GM21367 (cell line): ENCODE measurements at regions not wholly inside any gene's neighbourhood (a gene's known extent, or its start where the extent isn't known, plus 50 kb on each side); places are given as distances from the start of the nearest gene placed in this dataset.
"Not testable (repeated sequence)": the region's sequence is repeated elsewhere in the genome, so short reads cannot be mapped to it uniquely, and the experiment has no call there.

Experiments
- ATAC-seq: cut with Tn5 transposase; IDR thresholded peaks from one replicate; pipeline ENCODE4 v1.9.1; 2021; ENCODE audit not compliant: unreplicated experiment

- no peak for ATAC-seq
These were observed 53.4 kb downstream of the RGS2 start for GRCh38 chr1:192862271-192862670.

- ATAC-seq = no peak
These were observed 57.5 kb downstream of the RGS2 start for GRCh38 chr1:192866241-192866868.

GRCh38 chr1:192867180-192867579 is 58.3 kb downstream of the RGS2 start:
- no peak for ATAC-seq

- ATAC-seq = no peak
These were observed 60.6 kb downstream of the RGS2 start for GRCh38 chr1:192869308-192869940.

- ATAC-seq = no peak
These were observed 63.2 kb downstream of the RGS2 start for GRCh38 chr1:192872010-192872409.

- ATAC-seq = no peak
These were observed 65.0 kb downstream of the RGS2 start for GRCh38 chr1:192873836-192874235.

GRCh38 chr1:192876633-192877032 is 67.8 kb downstream of the RGS2 start:
- no peak for ATAC-seq

- no peak for ATAC-seq
These were observed 68.5 kb downstream of the RGS2 start for GRCh38 chr1:192877283-192877886.

GRCh38 chr1:192878249-192878648 is 69.4 kb downstream of the RGS2 start:
- ATAC-seq = no peak

GRCh38 chr1:192879406-192879805 is 70.6 kb downstream of the RGS2 start:
- ATAC-seq = no peak

- no peak for ATAC-seq
These were observed 71.4 kb downstream of the RGS2 start for GRCh38 chr1:192880231-192880630.

GRCh38 chr1:192884241-192884640 is 75.4 kb downstream of the RGS2 start:
- no peak for ATAC-seq

- not testable (repeated sequence) for ATAC-seq
These were observed 76.5 kb downstream of the RGS2 start for GRCh38 chr1:192885387-192885786.

GRCh38 chr1:192887426-192887825 is 78.6 kb downstream of the RGS2 start:
- no peak for ATAC-seq

GRCh38 chr1:192888574-192888973 is 79.7 kb downstream of the RGS2 start:
- ATAC-seq = no peak

- no peak for ATAC-seq
These were observed 80.2 kb downstream of the RGS2 start for GRCh38 chr1:192889082-192889481.

GRCh38 chr1:192890134-192890533 is 81.3 kb downstream of the RGS2 start:
- ATAC-seq = no peak

- no peak for ATAC-seq
These were observed 84.1 kb downstream of the RGS2 start for GRCh38 chr1:192892934-192893333.

- ATAC-seq = not testable (repeated sequence)
These were observed 86.6 kb downstream of the RGS2 start for GRCh38 chr1:192895487-192895886.

GRCh38 chr1:192896376-192896775 is 87.5 kb downstream of the RGS2 start:
- no peak for ATAC-seq

GRCh38 chr1:192901500-192901899 is 92.7 kb downstream of the RGS2 start:
- ATAC-seq = no peak

- ATAC-seq = no peak
These were observed 94.3 kb downstream of the RGS2 start for GRCh38 chr1:192903142-192903541.
